Transverse colon (tissue), 4 donors: ENCODE measurements at regions not wholly inside any gene's neighbourhood (a gene's known extent, or its start where the extent isn't known, plus 50 kb on each side); places are given as distances from the start of the nearest gene placed in this dataset.

Source experiments
- DNase-seq: peaks from one replicate; pipeline ENCODE4 v3.0.0-alpha.2; 2019
- H3K27ac ChIP-seq, 4 donors: fragments of 200-600 bp; sonication (generic); 2 replicates each; pipeline ENCODE4 v1.5.1; 2016 to 2018; ENCODE audit warnings: inconsistent platforms in 4 of 4
- H3K27me3 ChIP-seq: fragments of 200-600 bp; sonication (generic); 2 replicates; pipeline ENCODE4 v1.5.1; 2017; ENCODE audit warnings: inconsistent platforms
- H3K36me3 ChIP-seq, 4 donors: fragments of 200-600 bp; sonication (generic); 2 replicates each; pipeline ENCODE4 v1.5.1; 2017 to 2019; ENCODE audit warnings: inconsistent platforms in 4 of 4
- H3K4me1 ChIP-seq, 4 donors: fragments of 200-600 bp; sonication (generic); 2 replicates each; pipeline ENCODE4 v1.5.1; 2017 to 2020; ENCODE audit warnings: inconsistent platforms in 4 of 4
- H3K4me3 ChIP-seq, 4 donors: fragments of 200-600 bp; sonication (generic); 1 replicate in 1 of 4; 2 replicates in 3 of 4; pipeline versions ENCODE4 v1.5.1 to v1.6.1; 2017 to 2019; ENCODE audit warnings: inconsistent platforms in 4 of 4
- H3K9me3 ChIP-seq, 2 donors: fragments of 200-600 bp; sonication (generic); 2 replicates each; pipeline ENCODE4 v1.5.1; 2017 to 2019; ENCODE audit warnings: inconsistent platforms in 2 of 2
- EP300 ChIP-seq: sonication (generic); formaldehyde crosslinking; IDR thresholded peaks from one replicate; pipeline ENCODE4 v1.6.1; 2017; ENCODE audit warnings: antibody characterized with exemption, low read depth
- POLR2A ChIP-seq: fragments of 450-650 bp; IDR thresholded peaks from one replicate; pipeline ENCODE4 v1.6.1; 2016; ENCODE audit warnings: antibody characterized with exemption, mild to moderate bottlenecking, moderate library complexity
- POLR2AphosphoS5 ChIP-seq, 3 donors: sonication (generic); formaldehyde crosslinking; IDR thresholded peaks; one replicate each; pipeline ENCODE4 v1.6.1; 2016; ENCODE audit warnings: antibody characterized with exemption in 3 of 3
- WGBS, 2 donors: methylation state at CpG; one replicate each; pipeline ENCODE4 v1.1.5; 2018; ENCODE audit warnings: low coverage in 1 of 2; 5-methylcytosine and 5-hydroxymethylcytosine counted together
- in situ Hi-C, 4 donors: fragments of 200-750 bp; cut with MboI; loops; one replicate each; pipeline versions ENCODE4 v1.15.0 to v1.15.1; 2017; ENCODE audit warnings: low sequenced_read_pairs in 3 of 4, low pct_ligation_motif_present in 1 of 4, low pct_unique_long_range_greater_than_20kb in 1 of 4
- intact Hi-C: fragments of 100-400 bp; cut with DNase I; formaldehyde crosslinking; loops from one replicate; pipeline ENCODE4 v1.15.1; 2023; ENCODE audit warnings: low total_unique reads
- TF ChIP-seq, protein P1 (sequence below), 5 experiments: fragments of 200-600 bp in 3 of 5; fragments of 450-650 bp in 2 of 5; sonication (generic) in 3 of 5; IDR thresholded peaks; 1 replicate in 2 of 5; 2 replicates in 3 of 5; pipeline ENCODE4 v1.5.1; 2016 to 2017; ENCODE audit warnings: antibody characterized with exemption in 5 of 5, inconsistent platforms in 3 of 5, mild to moderate bottlenecking in 2 of 5, moderate library complexity in 1 of 5

DNA sequence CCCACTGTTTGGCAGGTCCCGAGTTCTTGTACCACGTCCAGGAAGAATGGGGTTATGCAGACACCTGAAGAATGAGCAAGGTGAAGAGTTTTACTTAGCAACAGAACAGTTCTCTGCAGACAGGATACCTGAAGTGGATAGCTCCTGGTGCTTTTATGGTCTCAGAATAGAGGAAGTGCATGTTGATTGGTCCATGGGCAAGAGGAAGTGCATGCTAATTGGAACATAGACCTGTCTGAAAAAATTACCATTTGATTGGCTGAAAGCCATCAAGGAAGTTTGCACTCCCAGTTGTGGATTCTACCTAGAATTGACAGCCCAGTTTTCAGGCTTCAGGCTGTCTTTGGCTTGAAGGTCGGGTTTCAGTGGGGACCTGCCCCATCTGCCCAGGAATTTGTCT lies 887.5 kb downstream of the FAT4 start:
- H3K9me3 ChIP-seq: no peaks in the 10 kb centered on the region
- in situ Hi-C loops: no loop called here
- H3K4me3 ChIP-seq: no peak overlapping the region
- no peaks in the 10 kb centered on the region for H3K36me3 ChIP-seq
- H3K4me1 ChIP-seq: no peaks in the 10 kb centered on the region
- H3K27me3 ChIP-seq: no peaks in the 10 kb centered on the region
- no peak for DNase-seq
- no peak for TF ChIP-seq EP300
- TF ChIP-seq POLR2AphosphoS5 (IDR thresholded peaks at IDR 0.05): no peak
- TF ChIP-seq, protein P1, sequence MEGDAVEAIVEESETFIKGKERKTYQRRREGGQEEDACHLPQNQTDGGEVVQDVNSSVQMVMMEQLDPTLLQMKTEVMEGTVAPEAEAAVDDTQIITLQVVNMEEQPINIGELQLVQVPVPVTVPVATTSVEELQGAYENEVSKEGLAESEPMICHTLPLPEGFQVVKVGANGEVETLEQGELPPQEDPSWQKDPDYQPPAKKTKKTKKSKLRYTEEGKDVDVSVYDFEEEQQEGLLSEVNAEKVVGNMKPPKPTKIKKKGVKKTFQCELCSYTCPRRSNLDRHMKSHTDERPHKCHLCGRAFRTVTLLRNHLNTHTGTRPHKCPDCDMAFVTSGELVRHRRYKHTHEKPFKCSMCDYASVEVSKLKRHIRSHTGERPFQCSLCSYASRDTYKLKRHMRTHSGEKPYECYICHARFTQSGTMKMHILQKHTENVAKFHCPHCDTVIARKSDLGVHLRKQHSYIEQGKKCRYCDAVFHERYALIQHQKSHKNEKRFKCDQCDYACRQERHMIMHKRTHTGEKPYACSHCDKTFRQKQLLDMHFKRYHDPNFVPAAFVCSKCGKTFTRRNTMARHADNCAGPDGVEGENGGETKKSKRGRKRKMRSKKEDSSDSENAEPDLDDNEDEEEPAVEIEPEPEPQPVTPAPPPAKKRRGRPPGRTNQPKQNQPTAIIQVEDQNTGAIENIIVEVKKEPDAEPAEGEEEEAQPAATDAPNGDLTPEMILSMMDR (IDR thresholded peaks at IDR 0.05): no peak
- TF ChIP-seq POLR2A: no peak
- H3K27ac ChIP-seq: no peak overlapping the region
- intact Hi-C loops: no loop called here
- WGBS, 2 donors: 66% methylated on average over 3 of the region's 3 CpGs; no CpG with 5 or more reads in 1 of the 2 donors

DNA sequence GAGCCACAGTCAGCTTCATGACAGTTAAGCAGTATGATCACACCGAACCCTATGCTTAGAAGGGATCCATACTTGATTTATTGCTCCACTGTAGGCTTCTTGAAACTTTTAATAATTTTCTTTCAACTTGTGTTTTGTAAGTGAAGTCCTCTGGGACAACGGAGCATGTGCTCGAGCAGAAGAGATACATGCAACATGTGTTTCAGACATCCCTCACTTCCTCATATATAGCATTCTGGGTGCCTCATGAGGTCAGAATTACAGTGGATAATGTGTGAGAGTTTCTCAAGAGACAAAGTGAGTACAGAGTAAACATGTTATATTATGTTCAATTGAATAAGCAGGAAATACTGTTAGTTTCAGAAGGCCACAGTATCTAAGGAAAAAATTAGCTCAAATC lies 893.2 kb downstream of the FAT4 start:
- in situ Hi-C loops (no loop called here), intact Hi-C loops (no loop called here)
- Histone ChIP-seq H3K36me3 (no peaks in the 10 kb centered on the region), H3K4me3 (no peak overlapping the region), H3K4me1 (no peaks in the 10 kb centered on the region), H3K9me3 (no peaks in the 10 kb centered on the region), H3K27ac (no peak overlapping the region), H3K27me3 (no peaks in the 10 kb centered on the region)
- TF ChIP-seq, protein P1 (IDR thresholded peaks at IDR 0.05): no peak
- TF ChIP-seq POLR2AphosphoS5 (IDR thresholded peaks at IDR 0.05) (no peak), POLR2A (no peak), EP300 (no peak)
- 75 to 92% methylated on average over 3 of the region's 3 CpGs for WGBS, 2 donors
- DNase-seq: no peak

DNA sequence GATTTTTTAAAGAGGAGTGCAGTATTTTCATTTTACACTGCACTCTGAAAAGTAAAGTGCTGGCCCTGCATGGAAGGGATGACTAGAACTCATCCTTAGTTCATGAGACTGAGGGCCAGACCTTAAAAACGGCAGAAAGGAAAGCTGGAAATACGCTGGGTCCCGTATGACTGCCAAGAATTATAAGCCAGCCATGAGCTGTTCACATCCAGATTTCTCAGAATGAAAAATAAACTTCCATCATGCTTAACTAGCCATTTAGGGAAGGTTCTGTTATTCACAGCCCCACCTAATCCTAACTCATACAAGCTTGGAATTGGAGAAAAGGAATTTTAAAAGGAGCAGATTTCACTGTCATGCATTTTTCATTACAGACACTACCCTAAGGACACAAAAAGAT lies 894.4 kb downstream of the FAT4 start:
- in situ Hi-C loops: no loop called here
- Histone ChIP-seq H3K9me3 (no peaks in the 10 kb centered on the region), H3K36me3 (no peaks in the 10 kb centered on the region), H3K4me3 (no peak overlapping the region), H3K4me1 (no peaks in the 10 kb centered on the region), H3K27ac (no peak overlapping the region), H3K27me3 (no peaks in the 10 kb centered on the region)
- TF ChIP-seq EP300 (no peak), POLR2AphosphoS5 (IDR thresholded peaks at IDR 0.05) (no peak), POLR2A (no peak)
- TF ChIP-seq, protein P1 (IDR thresholded peaks at IDR 0.05): no peak
- 63 to 80% methylated on average over 2 to 3 of the region's 3 CpGs for WGBS, 2 donors
- intact Hi-C loops: no loop called here
- no peak for DNase-seq

DNA sequence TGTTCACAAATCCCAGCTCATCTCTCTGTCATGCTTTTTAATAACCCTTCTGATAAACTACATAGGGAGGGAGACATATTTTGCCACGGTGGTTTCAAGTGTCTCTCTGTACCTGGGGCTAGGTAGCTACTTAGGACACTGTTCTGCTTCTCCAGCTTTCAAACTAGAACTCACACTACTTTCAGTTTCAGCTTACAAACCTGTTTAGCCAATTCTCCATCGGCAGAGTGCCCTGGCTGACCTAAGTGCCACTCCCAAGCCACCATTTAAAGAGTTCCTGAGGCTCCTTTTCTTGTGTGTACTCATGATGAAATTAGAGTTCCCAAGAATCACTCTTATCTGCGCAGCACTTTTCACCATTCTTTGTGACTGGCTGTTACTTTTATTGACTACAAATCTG lies 899.2 kb downstream of the FAT4 start:
- Histone ChIP-seq H3K9me3 (no peaks in the 10 kb centered on the region), H3K36me3 (no peaks in the 10 kb centered on the region), H3K27ac (no peak overlapping the region), H3K4me3 (no peak overlapping the region), H3K27me3 (no peaks in the 10 kb centered on the region), H3K4me1 (no peaks in the 10 kb centered on the region)
- in situ Hi-C loops: no loop called here
- no peak for TF ChIP-seq POLR2A
- no peak for TF ChIP-seq POLR2AphosphoS5 (IDR thresholded peaks at IDR 0.05)
- TF ChIP-seq, protein P1 (IDR thresholded peaks at IDR 0.05): no peak
- no peak for TF ChIP-seq EP300
- intact Hi-C loops: no loop called here
- WGBS, 2 donors: 56 to 62% methylated on average over 3 of the region's 3 CpGs
- no peak for DNase-seq
